ENCODE measurements at regions not wholly inside any gene's neighbourhood (a gene's known extent, or its start where the extent isn't known, plus 50 kb on each side); places are given as distances from the start of the nearest gene placed in this dataset.

GRCh38 chr12:73973486-73973885, 564.1 kb upstream of the ATXN7L3B start:
- DNase-seq = no peak
- H3K4me2 ChIP-seq (ENCODE audit: insufficient read depth, insufficient read length, low read length) = no peak overlapping the region
- no peak for TF ChIP-seq CTCF (conservative IDR thresholded peaks at IDR 0.05)
- peaks cover 10 to 13% of the 10 kb centered on the region in 2 experiments; a peak in 4 of 5 replicates for H3K9me3 Mint-ChIP-seq
- no peak overlapping the region for H2BK12ac ChIP-seq (ENCODE audit: insufficient read length, low read depth, low read length)
- no peak overlapping the region for H3T11ph ChIP-seq (ENCODE audit: low read length)
- WGBS (ENCODE audit: extremely low coverage, insufficient read length, low lambda C conversion rate) = no CpG with 5 or more reads among the region's 1 CpG
- no peaks in the 10 kb centered on the region for H4K20me1 ChIP-seq (ENCODE audit: control insufficient read depth, insufficient read depth, insufficient read length)
- H3K27me3 Mint-ChIP-seq (ENCODE audit: low read depth) = no peaks in the 10 kb centered on the region
- no peak overlapping the region for H4K5ac ChIP-seq (ENCODE audit: insufficient read length, low read depth, low read length)
- H3K79me1 ChIP-seq (ENCODE audit: insufficient read depth, low read depth, low read length, poor library complexity, severe bottlenecking) = no peaks in the 10 kb centered on the region
- H3K23ac ChIP-seq (ENCODE audit: insufficient read length, low read depth, low read length) = no peak overlapping the region
- H3K4me1 Mint-ChIP-seq = peaks cover 4 to 6% of the 10 kb centered on the region in 2 experiments; a peak in 3 of 4 replicates
- no peaks in the 10 kb centered on the region for H3K9me3 ChIP-seq (ENCODE audit: control insufficient read depth, low read depth, low read length)
- no peak overlapping the region for H2BK120ac ChIP-seq (ENCODE audit: low read depth, low read length, poor library complexity, severe bottlenecking)
- no peak overlapping the region for H4K91ac ChIP-seq (ENCODE audit: insufficient read length, low read depth, low read length)
- no peak overlapping the region for H2BK20ac ChIP-seq (ENCODE audit: low read depth, low read length, poor library complexity, severe bottlenecking)
- no peak overlapping the region for H3K4me3 Mint-ChIP-seq
- H3K27ac ChIP-seq (ENCODE audit: insufficient read length, low read depth, low read length) = no peak overlapping the region
- no peak overlapping the region for H2AFZ ChIP-seq (ENCODE audit: low read length)
- no peak overlapping the region for H3K27ac Mint-ChIP-seq
- H3K18ac ChIP-seq (ENCODE audit: insufficient read length, low read depth, low read length) = no peak overlapping the region
- H3K23me2 ChIP-seq (ENCODE audit: insufficient read length, low read depth, low read length, poor library complexity, severe bottlenecking) = no peaks in the 10 kb centered on the region
- H3K14ac ChIP-seq (ENCODE audit: insufficient read depth, low read length) = no peak overlapping the region
- H3K56ac ChIP-seq (ENCODE audit: insufficient read length, low read depth, low read length) = no peak overlapping the region
- no peaks in the 10 kb centered on the region for H3K27me3 ChIP-seq (ENCODE audit: insufficient read depth, low read length)
- no peaks in the 10 kb centered on the region for H3K4me1 ChIP-seq (ENCODE audit: insufficient read depth, low read length)
- H2AK5ac ChIP-seq (ENCODE audit: insufficient read length, low read length) = no peak overlapping the region
- H3K36me3 Mint-ChIP-seq (ENCODE audit: insufficient read depth in 1 of 3, low read depth in 3 of 3) = peaks cover 0 to 6% (median 2%) of the 10 kb centered on the region in 3 experiments; a peak in 3 of 7 replicates
- no peak overlapping the region for H3K9ac ChIP-seq (ENCODE audit: extremely low read depth, insufficient read length, low read length)
- no peak overlapping the region for H2BK5ac ChIP-seq (ENCODE audit: insufficient read length, low read length)
- no peaks in the 10 kb centered on the region for H3K79me2 ChIP-seq (ENCODE audit: insufficient read depth, low read length)
- H4K8ac ChIP-seq (replicated peaks; ENCODE audit: insufficient read length, low read depth, low read length) = no peak overlapping the region
- no peak overlapping the region for H3K4ac ChIP-seq (ENCODE audit: low read depth, low read length)
- no peak overlapping the region for H2BK15ac ChIP-seq (ENCODE audit: low read depth, low read length)

Measured in H9 (cell line).